ENCODE measurements at regions not wholly inside any gene's neighbourhood (a gene's known extent, or its start where the extent isn't known, plus 50 kb on each side); places are given as distances from the start of the nearest gene placed in this dataset.

- Histone ChIP-seq H3K79me2 (ENCODE audit: control insufficient read depth in 1 of 2, insufficient read depth in 2 of 2, low read length in 2 of 2) (no peaks in the 10 kb centered on the region), H3K4me3 (ENCODE audit: extremely low read depth in 1 of 4, insufficient read depth in 2 of 4, low read depth in 3 of 4, low read length in 4 of 4) (no peak overlapping the region), H2AFZ (ENCODE audit: low read length) (peak overlapping the region; percentile 19; the same call in 1 of the 2 replicates), H4K91ac (replicated peaks; ENCODE audit: insufficient read length, low read length) (no peak overlapping the region), H3K23me2 (ENCODE audit: low read depth, low read length) (no peaks in the 10 kb centered on the region), H2BK12ac (ENCODE audit: low read depth, low read length) (no peak overlapping the region), H2BK120ac (replicated peaks; ENCODE audit: low read depth, low read length) (no peak overlapping the region), H3K4me2 (ENCODE audit: insufficient read depth in 1 of 2, low read depth in 2 of 2, low read length in 2 of 2) (peak overlapping the region in 1 of 2 experiments; percentile 2; a peak in 1 of 4 replicates), H2BK5ac (ENCODE audit: low read depth, low read length) (peak overlapping the region; percentile 66; the same call in 1 of the 2 replicates), H4K20me1 (replicated peaks in 1 of 2; ENCODE audit: control insufficient read depth in 1 of 2, insufficient read depth in 2 of 2, low read length in 2 of 2) (no peaks in the 10 kb centered on the region), H3K9ac (replicated peaks in 1 of 4; ENCODE audit: extremely low read depth in 1 of 4, low read depth in 3 of 4, low read length in 3 of 4) (no peak overlapping the region), H4K8ac (ENCODE audit: extremely low read depth, insufficient read depth, low read length) (no peak overlapping the region), H3K27me3 (replicated peaks in 1 of 4; ENCODE audit: control insufficient read depth in 3 of 4, extremely low read depth in 1 of 4, insufficient read depth in 3 of 4, low read length in 3 of 4) (no peaks in the 10 kb centered on the region), H3K18ac (ENCODE audit: extremely low read depth, low read length) (no peak overlapping the region), H3K14ac (ENCODE audit: insufficient read length) (no peak overlapping the region), H3K27ac (ENCODE audit: low read depth, low read length) (no peak overlapping the region), H2BK15ac (ENCODE audit: low read length) (no peak overlapping the region), H3K79me1 (ENCODE audit: low read depth, low read length) (no peaks in the 10 kb centered on the region), H3K56ac (replicated peaks; ENCODE audit: insufficient read length, low read depth, low read length) (no peak overlapping the region), H3K9me3 (ENCODE audit: insufficient read depth in 2 of 2, low read depth in 1 of 2, low read length in 1 of 2) (peaks cover 0 to 2% of the 10 kb centered on the region in 2 experiments; a peak in 2 of 4 replicates), H2BK20ac (ENCODE audit: low read length) (no peak overlapping the region; the same call in 1 of the 2 replicates), H3K36me3 (ENCODE audit: control insufficient read depth in 2 of 4, insufficient read depth in 4 of 4, low read length in 3 of 4) (no peaks in the 10 kb centered on the region), H2AK5ac (ENCODE audit: low read depth, low read length) (no peak overlapping the region), H4K5ac (ENCODE audit: insufficient read length, low read depth, low read length) (no peak overlapping the region), H3K4ac (replicated peaks; ENCODE audit: insufficient read length, low read depth, low read length) (no peak overlapping the region), H3K4me1 (replicated peaks in 1 of 4; ENCODE audit: control insufficient read depth in 3 of 4, insufficient read depth in 4 of 4, low read length in 3 of 4) (peaks cover 0 to 7% (median 4%) of the 10 kb centered on the region in 4 experiments; a peak in 2 of 7 replicates), H3K23ac (ENCODE audit: insufficient read length) (no peak overlapping the region)
- peak; percentile 39 for FAIRE-seq
- ChIA-PET POLR2A (ENCODE audit: partially characterized antibody) (interaction anchor here (0.7 to 0.8 kb wide), 3 partner anchors 21 to 266 kb away, joined by 3 to 4 read pairs (median 4); no protein-coding TSS in a partner anchor), CTCF (ENCODE audit: partially characterized antibody) (interaction anchor here (0.9 to 2.1 kb wide), 6 partner anchors 10 to 62 kb away, joined by 3 to 8 read pairs (median 4); no protein-coding TSS in a partner anchor)
- 49% methylated on average over 4 of the region's 4 CpGs; no CpG with 5 or more reads in 1 of the 2 experiments for WGBS, 2 experiments (ENCODE audit: extremely low coverage in 1 of 2, insufficient coverage in 1 of 2, insufficient read length in 1 of 2, insufficient replicate concordance in 2 of 2, low coverage in 1 of 2, low lambda C conversion rate in 2 of 2, missing lambda C conversion rate in 1 of 2)
- no peak for TF ChIP-seq KDM4A (IDR thresholded peaks at IDR 0.05; ENCODE audit: low read depth, low read length, severe bottlenecking)
- peak; percentile 53; the same call in 1 of the 2 replicates for TF ChIP-seq SP1 (IDR thresholded peaks at IDR 0.05; ENCODE audit: low read depth, low read length)
- TF ChIP-seq TEAD4 (IDR thresholded peaks at IDR 0.05; ENCODE audit: low read depth, low read length), result peak; percentile 49; the same call in 1 of the 2 replicates
- TF ChIP-seq CHD1 (IDR thresholded peaks at IDR 0.05; ENCODE audit: low read depth, low read length), result no peak
- no peak for TF ChIP-seq EZH2 (IDR thresholded peaks at IDR 0.05; ENCODE audit: low read depth, low read length, severe bottlenecking)
- no peak for TF ChIP-seq E2F6 (IDR thresholded peaks at IDR 0.05)
- TF ChIP-seq JUND (IDR thresholded peaks at IDR 0.05; ENCODE audit: low read length), result peak; percentile 94
- peak; percentile 84 for TF ChIP-seq JUN (IDR thresholded peaks at IDR 0.05; ENCODE audit: low read depth, low read length)
- no peak for TF ChIP-seq GTF2F1 (IDR thresholded peaks at IDR 0.05; ENCODE audit: borderline replicate concordance, low read depth, low read length)
- TF ChIP-seq EGR1 (IDR thresholded peaks at IDR 0.05; ENCODE audit: borderline replicate concordance, low read depth, low read length), result no peak
- DNase-seq (ENCODE audit: low read depth in 1 of 2, low spot score in 2 of 2), result peak in 1 of 2 experiments; percentile 73
These were observed 58.7 kb upstream of the NFIB start for GRCh38 chr9:14372437-14373335.
